GM13976 (cell line): ENCODE measurements at regions not wholly inside any gene's neighbourhood (a gene's known extent, or its start where the extent isn't known, plus 50 kb on each side); places are given as distances from the start of the nearest gene placed in this dataset.

Experiments used
- DNase-seq: peaks from one replicate; pipeline ENCODE4 v3.0.0; 2012; ENCODE audit warnings: low spot score
- CTCF ChIP-seq: IDR thresholded peaks from 2 replicates; pipeline ENCODE4 v1.5.1; 2012; ENCODE audit warnings: borderline replicate concordance, mild to moderate bottlenecking; ENCODE audit not compliant: insufficient read depth; ENCODE audit errors: extremely low read depth, missing control alignments, control extremely low read depth
- in situ Hi-C: fragments of 300-500 bp; cut with MboI; formaldehyde crosslinking; loops from one replicate; pipeline ENCODE4 v1.12.0; 2022; ENCODE audit warnings: low sequenced_read_pairs, mixed read lengths, inconsistent platforms; ENCODE audit not compliant: unreplicated experiment

- DNase-seq = no peak
- no peak for TF ChIP-seq CTCF
- in situ Hi-C loops = no loop called here
Observed at GRCh38 chr18:11392980-11393885, 216.2 kb upstream of the SLC35G4 start.

- no peak for DNase-seq
- in situ Hi-C loops = no loop called here
Observed at GRCh38 chr18:11392292-11392691, 217.1 kb upstream of the SLC35G4 start.

GRCh38 chr18:11391661-11392060 is 217.7 kb upstream of the SLC35G4 start:
- no peak for DNase-seq
- no peak for TF ChIP-seq CTCF
- in situ Hi-C loops = no loop called here

More at GRCh38 chr18:11392292-11392691, 217.1 kb upstream of the SLC35G4 start:
- TF ChIP-seq CTCF = no peak

- DNase-seq = no peak
- in situ Hi-C loops = no loop called here
- no peak for TF ChIP-seq CTCF
Observed at GRCh38 chr18:11388755-11389680, 220.4 kb upstream of the SLC35G4 start.

GRCh38 chr18:11387880-11388279 is 221.5 kb upstream of the SLC35G4 start:
- in situ Hi-C loops = no loop called here
- TF ChIP-seq CTCF = no peak
- DNase-seq = peak; percentile 34

GRCh38 chr18:11383381-11383780 is 226.0 kb upstream of the SLC35G4 start:
- in situ Hi-C loops = no loop called here
- TF ChIP-seq CTCF = no peak
- DNase-seq = no peak
